Astrocyte (in vitro differentiated cells and primary cell): ENCODE measurements at regions not wholly inside any gene's neighbourhood (a gene's known extent, or its start where the extent isn't known, plus 50 kb on each side); places are given as distances from the start of the nearest gene placed in this dataset.

ENCODE experiments used
- DNase-seq: peaks from one replicate; pipeline ENCODE4 v3.0.0-alpha.2; 2010; ENCODE audit warnings: low read depth
- FAIRE-seq: peaks from 2 replicates; lab custom pipeline; 2011; peaks lifted over from hg19 to GRCh38; lab: Jason Lieb, UNC
- H2AFZ ChIP-seq: 2 replicates; pipeline ENCODE4 v1.6.0; 2012; ENCODE audit warnings: low read depth, low read length, inconsistent platforms
- H3K27ac ChIP-seq: 2 replicates; pipeline ENCODE4 v1.5.1; 2011; ENCODE audit warnings: low read depth, low read length, inconsistent platforms
- H3K27me3 ChIP-seq: 2 replicates; pipeline ENCODE4 v1.6.0; 2011; ENCODE audit warnings: low read length, inconsistent platforms; ENCODE audit not compliant: insufficient read depth
- H3K36me3 ChIP-seq: 2 replicates; pipeline ENCODE4 v1.5.1; 2011; ENCODE audit warnings: low read length, inconsistent platforms; ENCODE audit not compliant: insufficient read depth
- H3K4me1 ChIP-seq: 2 replicates; pipeline ENCODE4 v1.5.1; 2011; ENCODE audit warnings: low read length, inconsistent platforms; ENCODE audit not compliant: insufficient read depth
- H3K4me2 ChIP-seq: 2 replicates; pipeline ENCODE4 v1.6.0; 2012; ENCODE audit warnings: low read length, inconsistent platforms
- H3K4me3 ChIP-seq: 2 replicates; pipeline ENCODE4 v1.5.1; 2011; ENCODE audit warnings: low read depth, mild to moderate bottlenecking, low read length, inconsistent platforms; ENCODE audit not compliant: insufficient read depth
- H3K79me2 ChIP-seq: 2 replicates; pipeline ENCODE4 v1.6.0; 2012; ENCODE audit warnings: mild to moderate bottlenecking, low read length, inconsistent platforms; ENCODE audit not compliant: insufficient read depth
- H3K9ac ChIP-seq: 2 replicates; pipeline ENCODE4 v1.6.0; 2012; ENCODE audit warnings: mild to moderate bottlenecking, low read length, inconsistent platforms
- H3K9me3 ChIP-seq: 2 replicates; pipeline ENCODE4 v1.5.1; 2012; ENCODE audit warnings: low read depth, mild to moderate bottlenecking, low read length, inconsistent platforms; ENCODE audit not compliant: insufficient read depth
- H4K20me1 ChIP-seq: 2 replicates; pipeline ENCODE4 v1.6.0; 2012; ENCODE audit warnings: low read length, inconsistent platforms; ENCODE audit not compliant: insufficient read depth
- H3K27ac Mint-ChIP-seq: one replicate; pipeline ENCODE4 v1.8.0; 2021; ENCODE audit warnings: mild to moderate bottlenecking, mixed read lengths; ENCODE audit not compliant: unreplicated experiment
- H3K27me3 Mint-ChIP-seq: one replicate; pipeline ENCODE4 v1.8.0; 2021; ENCODE audit warnings: low read depth, mixed read lengths; ENCODE audit not compliant: unreplicated experiment
- H3K36me3 Mint-ChIP-seq: one replicate; pipeline ENCODE4 v1.8.0; 2021; ENCODE audit warnings: low read depth, mixed read lengths; ENCODE audit not compliant: unreplicated experiment
- H3K4me1 Mint-ChIP-seq: one replicate; pipeline ENCODE4 v1.8.0; 2021; ENCODE audit warnings: low read depth, mixed read lengths; ENCODE audit not compliant: unreplicated experiment
- H3K4me3 Mint-ChIP-seq: one replicate; pipeline ENCODE4 v1.8.0; 2021; ENCODE audit warnings: mild to moderate bottlenecking, moderate library complexity, mixed read lengths; ENCODE audit not compliant: unreplicated experiment
- H3K9me3 Mint-ChIP-seq: one replicate; pipeline ENCODE4 v1.8.0; 2021; ENCODE audit warnings: mild to moderate bottlenecking, mixed read lengths; ENCODE audit not compliant: unreplicated experiment
- EZH2 ChIP-seq: IDR thresholded peaks from 2 replicates; pipeline ENCODE4 v1.6.1; 2012; ENCODE audit warnings: mild to moderate bottlenecking, low read length, inconsistent platforms; ENCODE audit not compliant: insufficient read depth
- TF ChIP-seq, protein P1 (sequence below): IDR thresholded peaks from 2 replicates; pipeline ENCODE4 v1.5.1; 2011; ENCODE audit warnings: low read depth, mild to moderate bottlenecking, inconsistent platforms, low read length, moderate library complexity; ENCODE audit not compliant: insufficient read depth

DNA sequence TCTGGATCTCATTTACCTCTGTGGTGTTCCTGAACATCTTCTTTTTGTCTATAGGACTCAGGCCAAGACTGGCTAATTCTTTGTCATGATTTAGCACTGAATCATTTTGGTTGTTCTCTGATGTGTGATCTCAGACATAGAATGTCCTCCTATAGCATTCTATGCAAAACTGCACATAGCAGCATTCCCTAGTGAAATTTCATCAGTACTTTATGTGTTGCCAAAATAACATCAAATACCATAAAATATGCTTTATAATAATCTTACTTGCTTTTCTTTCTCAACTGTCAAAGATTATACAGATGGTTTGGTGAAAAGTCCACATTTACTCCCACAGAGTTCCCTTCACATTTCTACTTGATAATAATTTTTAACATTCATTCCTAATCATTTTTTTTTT lies 115.7 kb upstream of the MPDZ start:
- Mint-ChIP-seq H3K4me1 (no peaks in the 10 kb centered on the region), H3K27ac (no peak overlapping the region), H3K9me3 (peaks cover 9% of the 10 kb centered on the region), H3K27me3 (no peaks in the 10 kb centered on the region), H3K36me3 (no peaks in the 10 kb centered on the region), H3K4me3 (no peak overlapping the region)
- Histone ChIP-seq H3K36me3 (no peaks in the 10 kb centered on the region), H4K20me1 (no peaks in the 10 kb centered on the region), H3K9ac (no peak overlapping the region), H2AFZ (no peak overlapping the region), H3K4me1 (no peaks in the 10 kb centered on the region), H3K9me3 (no peaks in the 10 kb centered on the region), H3K27me3 (no peaks in the 10 kb centered on the region), H3K79me2 (no peaks in the 10 kb centered on the region), H3K4me3 (no peak overlapping the region), H3K4me2 (no peak overlapping the region), H3K27ac (no peak overlapping the region)
- peak; percentile 9 for FAIRE-seq
- peak; percentile 9 for DNase-seq
- TF ChIP-seq, protein P1, sequence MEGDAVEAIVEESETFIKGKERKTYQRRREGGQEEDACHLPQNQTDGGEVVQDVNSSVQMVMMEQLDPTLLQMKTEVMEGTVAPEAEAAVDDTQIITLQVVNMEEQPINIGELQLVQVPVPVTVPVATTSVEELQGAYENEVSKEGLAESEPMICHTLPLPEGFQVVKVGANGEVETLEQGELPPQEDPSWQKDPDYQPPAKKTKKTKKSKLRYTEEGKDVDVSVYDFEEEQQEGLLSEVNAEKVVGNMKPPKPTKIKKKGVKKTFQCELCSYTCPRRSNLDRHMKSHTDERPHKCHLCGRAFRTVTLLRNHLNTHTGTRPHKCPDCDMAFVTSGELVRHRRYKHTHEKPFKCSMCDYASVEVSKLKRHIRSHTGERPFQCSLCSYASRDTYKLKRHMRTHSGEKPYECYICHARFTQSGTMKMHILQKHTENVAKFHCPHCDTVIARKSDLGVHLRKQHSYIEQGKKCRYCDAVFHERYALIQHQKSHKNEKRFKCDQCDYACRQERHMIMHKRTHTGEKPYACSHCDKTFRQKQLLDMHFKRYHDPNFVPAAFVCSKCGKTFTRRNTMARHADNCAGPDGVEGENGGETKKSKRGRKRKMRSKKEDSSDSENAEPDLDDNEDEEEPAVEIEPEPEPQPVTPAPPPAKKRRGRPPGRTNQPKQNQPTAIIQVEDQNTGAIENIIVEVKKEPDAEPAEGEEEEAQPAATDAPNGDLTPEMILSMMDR: no peak
- no peak for TF ChIP-seq EZH2

DNA sequence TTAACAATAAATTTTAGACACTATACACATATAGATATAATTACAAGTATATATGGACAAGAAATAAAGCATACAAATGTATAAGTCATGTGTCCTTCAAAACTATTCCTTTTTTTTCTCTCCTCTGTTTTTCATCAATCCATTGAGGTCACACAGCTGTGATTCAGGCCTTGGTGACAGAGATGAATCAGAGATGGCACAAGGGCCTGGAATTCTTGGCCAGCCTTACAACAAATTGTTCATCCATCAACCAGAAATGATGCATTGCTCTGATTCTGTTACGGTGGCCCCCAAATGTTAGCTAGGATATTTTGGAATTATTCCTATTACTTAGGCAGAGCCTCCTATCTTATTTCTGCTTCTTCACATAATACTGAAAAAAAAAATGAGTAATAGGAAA lies 108.7 kb upstream of the MPDZ start:
- H3K9me3 Mint-ChIP-seq: peaks cover 25% of the 10 kb centered on the region
- Histone ChIP-seq H3K27ac (no peak overlapping the region), H3K4me1 (no peaks in the 10 kb centered on the region)

DNA sequence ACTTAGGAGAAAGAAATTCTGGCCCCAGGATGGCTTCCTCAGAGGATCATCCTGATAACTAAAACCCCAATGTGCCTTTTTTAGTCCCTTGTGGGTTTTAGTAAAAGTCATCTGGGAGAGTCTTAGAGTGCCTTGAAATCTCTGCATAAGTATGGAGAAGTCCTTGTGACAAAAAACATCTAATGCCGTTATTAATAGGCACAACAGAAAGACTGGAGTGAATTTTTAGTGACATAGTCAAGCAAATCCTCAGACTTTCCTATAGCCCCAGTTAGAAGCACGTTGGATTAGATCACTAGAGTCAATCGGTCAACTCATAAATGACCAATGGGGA lies 108.2 kb upstream of the MPDZ start:
- Mint-ChIP-seq H3K4me1 (peaks cover 12% of the 10 kb centered on the region), H3K4me3 (no peak overlapping the region), H3K9me3 (peaks cover 26% of the 10 kb centered on the region), H3K27ac (peak overlapping the region; percentile 91), H3K27me3 (no peaks in the 10 kb centered on the region), H3K36me3 (peaks cover 2% of the 10 kb centered on the region)
- H4K20me1 ChIP-seq: no peaks in the 10 kb centered on the region
- no peaks in the 10 kb centered on the region for H3K4me1 ChIP-seq
- peaks cover 5% of the 10 kb centered on the region for H3K9me3 ChIP-seq
- no peak overlapping the region for H2AFZ ChIP-seq
- peak; percentile 70 for FAIRE-seq
- H3K9ac ChIP-seq: no peak overlapping the region
- H3K27ac ChIP-seq: peak overlapping the region; percentile 33
- no peaks in the 10 kb centered on the region for H3K27me3 ChIP-seq
- no peak overlapping the region for H3K4me2 ChIP-seq
- TF ChIP-seq EZH2: no peak
- TF ChIP-seq, protein P1: no peak
- H3K36me3 ChIP-seq: no peaks in the 10 kb centered on the region
- H3K79me2 ChIP-seq: no peaks in the 10 kb centered on the region
- DNase-seq: peak; percentile 63
- H3K4me3 ChIP-seq: no peak overlapping the region

More for the DNA sequence above, 108.7 kb upstream of the MPDZ start:
- Histone ChIP-seq H3K4me2 (no peak overlapping the region), H2AFZ (no peak overlapping the region), H3K79me2 (no peaks in the 10 kb centered on the region), H3K36me3 (no peaks in the 10 kb centered on the region), H3K9me3 (peaks cover 5% of the 10 kb centered on the region), H4K20me1 (no peaks in the 10 kb centered on the region), H3K27me3 (no peaks in the 10 kb centered on the region), H3K4me3 (no peak overlapping the region), H3K9ac (no peak overlapping the region)
- TF ChIP-seq, protein P1: no peak
- no peak for TF ChIP-seq EZH2
- H3K4me3 Mint-ChIP-seq: no peak overlapping the region
- FAIRE-seq: no peak
- peak; percentile 92 for DNase-seq
- peaks cover 2% of the 10 kb centered on the region for H3K36me3 Mint-ChIP-seq
- peak overlapping the region; percentile 67 for H3K27ac Mint-ChIP-seq
- H3K27me3 Mint-ChIP-seq: no peaks in the 10 kb centered on the region
- H3K4me1 Mint-ChIP-seq: peaks cover 12% of the 10 kb centered on the region
